Erythroblast (primary cell): ENCODE measurements at regions not wholly inside any gene's neighbourhood (a gene's known extent, or its start where the extent isn't known, plus 50 kb on each side); places are given as distances from the start of the nearest gene placed in this dataset.

Source experiments
- GATA1 ChIP-seq: IDR thresholded peaks from 2 replicates; pipeline ENCODE4 v1.6.1; 2011; ENCODE audit warnings: low read depth, mild to moderate bottlenecking, control low read depth, low read length, moderate library complexity
- POLR2A ChIP-seq: IDR thresholded peaks from 2 replicates; pipeline ENCODE4 v1.6.1; 2011; ENCODE audit warnings: mild to moderate bottlenecking, low read length

GRCh38 chr6:93081901-93082300 is 337.5 kb downstream of the EPHA7 start:
- TF ChIP-seq POLR2A (no peak), GATA1 (no peak)
